IPS-NIHi7 (cell line): ENCODE measurements at regions not wholly inside any gene's neighbourhood (a gene's known extent, or its start where the extent isn't known, plus 50 kb on each side); places are given as distances from the start of the nearest gene placed in this dataset.

Experiments
- DNase-seq: peaks from one replicate; pipeline ENCODE4 v3.0.0; 2012; ENCODE audit warnings: mixed read lengths; ENCODE audit errors: extremely low spot score

DNA sequence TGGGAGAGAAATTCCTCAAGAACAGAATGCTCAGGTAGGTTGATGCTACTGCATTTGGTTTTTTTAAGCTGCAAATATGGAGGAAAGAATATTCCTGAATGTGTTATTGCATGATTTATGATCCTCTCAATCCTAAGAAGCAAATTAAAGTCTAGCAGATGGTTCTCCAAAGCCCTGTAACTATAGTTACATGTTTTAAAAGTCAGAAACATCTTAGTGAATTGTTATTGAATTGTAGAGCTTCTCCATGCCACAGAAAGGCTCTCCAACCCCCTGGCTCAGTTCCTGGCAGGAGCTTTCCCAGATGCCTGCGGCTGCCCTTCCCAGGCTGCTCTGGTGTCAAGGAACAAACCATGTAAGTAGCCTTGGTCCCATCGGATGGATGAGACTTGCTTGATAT, 227.8 kb upstream of the GATB start:
- DNase-seq, result no peak

GRCh38 chr4:151987606-151988005, 226.8 kb upstream of the GATB start:
- no peak for DNase-seq

DNA sequence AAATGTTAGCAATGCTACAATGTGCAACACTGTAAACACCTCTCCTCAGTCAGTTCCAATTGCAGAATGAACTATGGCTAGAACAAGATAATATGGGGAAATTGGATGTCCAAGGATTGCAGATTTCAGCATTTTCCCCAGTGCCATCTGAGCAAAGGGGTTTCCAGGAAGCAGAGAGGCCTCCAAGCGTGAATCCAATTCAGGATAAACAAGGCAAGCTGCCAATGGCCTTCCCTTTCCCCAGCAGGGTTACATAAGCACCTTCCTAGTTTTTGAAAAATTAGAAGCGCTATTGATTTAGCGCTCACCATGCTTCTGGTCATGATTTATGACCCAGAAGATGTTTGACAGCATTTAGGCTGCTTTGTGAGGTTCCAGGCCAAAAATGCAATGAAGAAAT, 223.0 kb upstream of the GATB start:
- DNase-seq, result no peak

GRCh38 chr4:151979819-151980218, 219.0 kb upstream of the GATB start:
- DNase-seq, result no peak

DNA sequence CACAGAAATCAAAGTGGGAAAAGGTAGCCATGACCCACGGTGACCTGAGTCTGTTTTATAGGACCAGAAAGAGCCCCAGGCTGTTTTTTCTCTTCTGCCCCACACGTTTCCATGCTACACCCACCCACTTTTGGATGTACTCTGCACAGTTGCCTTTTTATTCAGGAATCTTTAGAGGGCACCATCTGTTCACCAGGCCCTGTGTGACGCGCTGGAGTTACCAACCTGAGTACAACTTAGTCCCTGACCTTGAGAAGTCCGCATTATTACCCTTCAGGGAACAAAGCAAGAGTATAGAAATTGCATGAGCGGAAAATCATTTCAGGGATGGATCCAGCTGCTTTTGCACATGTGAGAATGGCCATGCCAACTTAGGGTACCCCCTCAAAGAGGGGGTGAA, 207.8 kb upstream of the GATB start:
- no peak for DNase-seq

- DNase-seq, result no peak
Measured at GRCh38 chr4:151967074-151967473, 206.3 kb upstream of the GATB start.

DNA sequence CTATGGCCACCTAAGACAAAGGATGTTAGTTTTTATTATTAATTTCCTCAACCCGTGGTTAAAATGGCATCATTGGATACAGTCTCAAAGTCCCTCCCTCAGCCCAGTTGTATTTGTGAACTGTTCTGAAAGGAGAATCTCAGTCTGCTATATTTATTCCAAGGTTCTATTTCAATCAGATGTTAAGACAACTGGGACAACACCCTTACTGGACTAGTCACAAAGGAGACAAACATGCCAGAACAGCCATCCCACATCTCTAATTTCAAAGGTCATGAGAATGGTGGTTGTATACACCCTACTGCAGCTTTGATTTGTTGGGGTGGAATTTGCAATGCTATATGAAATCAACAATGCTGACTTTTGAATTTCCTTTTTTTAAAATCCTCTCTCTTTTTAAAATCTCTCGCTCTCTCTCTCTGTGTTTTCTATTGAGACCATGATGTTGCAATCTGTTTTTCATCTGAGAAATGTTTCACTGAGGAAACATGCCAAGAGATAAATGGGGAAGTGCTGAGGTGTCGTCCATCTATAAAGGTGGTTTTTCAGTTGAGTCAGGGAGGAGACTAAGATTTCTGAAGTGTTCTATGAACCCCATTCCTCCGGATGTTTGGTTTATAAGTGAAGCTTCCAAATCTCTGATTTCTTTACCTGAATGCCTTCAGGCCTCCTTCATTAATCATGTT, 201.5 kb upstream of the GATB start:
- DNase-seq, result no peak

- DNase-seq, result no peak
Measured at GRCh38 chr4:151961456-151961855, 200.6 kb upstream of the GATB start.

- no peak for DNase-seq
Measured at GRCh38 chr4:151960449-151961230, 199.8 kb upstream of the GATB start.

DNA sequence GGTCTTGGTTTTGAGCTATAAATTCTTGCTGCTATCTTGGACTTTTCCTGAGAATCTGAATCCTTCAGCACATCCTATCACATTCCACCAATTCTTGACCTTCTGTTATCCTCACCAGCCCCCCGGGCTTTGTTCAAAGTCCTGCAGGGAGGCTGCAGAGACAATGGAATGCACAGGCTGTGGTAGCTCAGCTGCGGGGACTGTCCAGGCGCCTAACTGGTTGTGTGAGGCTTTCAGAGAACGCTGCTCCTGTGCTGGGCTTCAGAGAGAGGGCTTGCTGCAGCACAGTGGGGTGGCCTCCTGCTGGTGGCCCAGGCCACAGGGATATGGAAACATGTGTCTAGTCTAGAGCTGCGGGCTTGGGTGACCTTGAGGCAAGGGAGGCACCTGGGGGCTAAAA, 196.3 kb upstream of the GATB start:
- peak; percentile 73 for DNase-seq

DNA sequence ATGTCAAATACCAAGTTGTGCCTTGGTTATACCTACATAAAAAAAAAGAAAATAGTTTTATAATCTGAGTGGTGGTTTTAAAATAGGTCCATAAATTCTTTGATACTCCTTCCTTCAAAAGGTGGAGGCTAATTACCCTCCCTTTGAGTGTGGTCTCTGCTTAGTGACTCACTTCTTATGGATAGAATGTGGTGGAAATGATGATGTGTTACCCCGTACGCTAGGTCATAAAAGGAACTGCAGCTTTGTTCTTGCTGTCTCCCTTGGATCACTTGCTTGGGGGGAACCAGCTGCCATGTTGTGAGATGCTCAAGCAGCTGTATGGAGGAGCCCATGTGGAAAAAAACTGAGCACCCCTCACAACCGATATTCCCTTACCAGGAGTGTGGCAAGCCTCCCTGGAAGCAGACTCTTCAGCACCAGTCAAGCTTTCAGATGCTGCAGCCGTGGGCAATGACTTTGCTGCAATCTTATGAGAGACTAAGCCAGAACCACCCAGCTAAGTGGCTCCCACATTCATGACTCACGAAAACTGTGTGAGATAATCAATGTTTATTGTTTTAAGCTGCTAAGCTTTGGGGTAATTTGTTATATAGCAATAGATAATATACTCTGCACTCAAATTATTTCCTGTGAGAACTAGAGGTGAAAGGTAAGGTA, 195.0 kb upstream of the GATB start:
- no peak for DNase-seq

DNA sequence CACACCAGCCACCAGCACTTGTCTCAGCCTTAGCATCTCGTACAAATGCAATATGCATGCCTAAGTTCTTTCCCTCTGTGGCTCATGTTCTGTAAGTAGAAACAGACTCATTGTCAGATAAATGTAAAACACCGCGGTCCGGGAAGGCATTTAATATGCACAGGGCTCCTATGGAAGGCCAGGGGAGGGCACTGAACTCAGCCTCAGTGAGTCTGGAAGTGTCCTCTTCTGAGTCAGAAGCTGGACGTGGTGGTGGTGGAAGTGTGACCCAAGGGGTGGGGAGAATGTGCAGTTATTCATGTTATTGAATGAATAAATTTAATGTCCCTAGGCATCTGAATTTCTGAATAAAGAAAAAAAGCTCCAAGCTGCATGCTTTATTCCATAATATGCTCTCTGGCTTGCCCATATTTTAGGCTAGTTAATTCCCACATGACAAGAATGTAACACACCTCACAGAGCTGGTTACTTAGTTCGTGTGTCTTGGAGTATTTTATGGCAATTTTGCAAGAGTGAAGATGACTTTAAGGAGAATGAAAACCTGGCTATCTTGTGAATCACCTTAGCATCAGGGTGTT, 193.1 kb upstream of the GATB start:
- DNase-seq, result no peak

DNA sequence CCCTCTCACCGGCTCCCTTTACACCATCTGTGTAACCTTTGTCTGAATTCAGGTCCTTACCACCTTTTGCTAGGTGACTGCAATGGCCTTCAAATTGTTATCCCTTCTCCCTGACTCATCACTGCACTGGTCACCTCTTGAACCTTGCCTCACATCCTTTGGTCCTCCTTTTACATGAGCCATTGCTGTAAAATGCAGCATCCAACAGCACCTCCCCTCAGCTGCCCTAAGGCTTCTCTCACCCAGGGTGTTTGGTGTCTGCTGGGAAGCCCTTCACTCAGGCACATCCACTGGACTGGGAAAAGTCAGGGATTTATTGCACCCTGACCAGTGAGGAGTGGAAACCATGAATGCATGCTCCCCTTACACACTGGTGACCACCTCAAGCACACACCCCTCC, 192.5 kb upstream of the GATB start:
- no peak for DNase-seq

- DNase-seq, result no peak
Measured at GRCh38 chr4:151952711-151953254, 192.0 kb upstream of the GATB start.

DNA sequence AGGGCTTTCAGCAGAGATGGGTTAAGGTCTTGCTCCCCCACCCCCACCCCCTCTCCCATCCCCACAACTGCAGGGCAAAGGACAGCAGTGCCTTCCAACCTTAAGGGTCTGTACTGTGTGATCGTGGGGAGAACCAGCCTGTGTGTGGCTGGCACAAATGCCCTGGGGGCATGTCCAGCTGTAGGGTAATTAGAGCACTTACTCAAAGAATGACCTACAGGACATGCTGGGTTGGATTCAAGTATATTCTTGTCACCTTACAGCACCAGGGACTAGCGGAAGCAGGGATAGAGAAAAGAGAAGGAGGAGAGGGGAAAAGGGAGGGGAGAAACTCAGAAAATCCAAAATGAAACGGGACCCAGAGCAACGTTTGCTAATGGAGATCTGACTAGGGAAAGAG, 191.3 kb upstream of the GATB start:
- no peak for DNase-seq

GRCh38 chr4:151951671-151952050, 190.9 kb upstream of the GATB start:
- no peak for DNase-seq

- no peak for DNase-seq
Measured at GRCh38 chr4:151950993-151951670, 190.3 kb upstream of the GATB start.

DNA sequence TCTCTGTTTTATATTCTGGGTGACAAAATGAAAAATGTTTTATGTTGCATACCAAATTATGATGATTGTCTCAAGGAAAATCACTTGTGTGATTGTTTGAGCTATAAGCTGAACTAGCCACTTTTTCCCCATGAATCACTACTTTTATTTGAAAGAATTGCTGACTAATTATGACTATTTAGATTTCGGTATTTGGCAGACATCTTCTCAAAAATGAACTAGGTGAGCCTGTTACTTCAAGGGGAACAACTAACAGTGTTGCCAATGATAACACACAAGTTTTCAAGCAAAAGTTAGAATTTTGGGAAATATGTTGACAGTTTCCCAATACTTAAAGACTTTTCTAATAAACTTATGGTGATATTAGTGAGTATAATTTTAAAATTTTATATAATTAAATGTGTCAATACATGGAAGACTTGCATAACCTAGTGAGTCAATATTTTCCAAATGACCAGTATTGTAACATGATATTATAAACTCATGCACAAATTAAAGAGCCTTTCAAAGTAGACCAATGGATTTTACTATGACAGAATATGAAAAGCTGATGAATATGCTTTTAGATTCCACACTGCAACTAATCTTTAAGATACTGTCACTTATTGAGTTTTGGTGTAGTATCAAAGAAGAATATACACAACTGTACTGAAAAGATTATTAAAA, 187.7 kb upstream of the GATB start:
- DNase-seq, result no peak

DNA sequence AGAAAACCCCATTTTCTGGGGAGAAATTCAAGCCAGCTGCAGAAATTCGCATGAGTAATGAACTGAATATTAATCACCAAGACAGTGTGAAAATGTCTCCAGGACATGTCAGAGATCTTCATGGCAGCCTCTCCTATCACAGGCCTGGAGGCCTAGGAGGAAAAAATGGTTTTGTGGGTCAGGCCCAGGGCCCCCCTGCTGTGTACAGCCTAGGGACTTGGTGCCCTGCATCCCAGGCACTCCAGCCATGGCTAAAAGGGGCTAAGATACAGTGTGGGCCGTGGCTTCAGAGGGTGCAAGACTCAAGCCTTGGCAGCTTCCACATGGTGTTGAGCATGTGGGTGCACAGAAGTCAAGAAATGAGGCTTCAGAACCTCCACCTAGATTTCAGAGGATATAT, 185.9 kb upstream of the GATB start:
- DNase-seq, result no peak

DNA sequence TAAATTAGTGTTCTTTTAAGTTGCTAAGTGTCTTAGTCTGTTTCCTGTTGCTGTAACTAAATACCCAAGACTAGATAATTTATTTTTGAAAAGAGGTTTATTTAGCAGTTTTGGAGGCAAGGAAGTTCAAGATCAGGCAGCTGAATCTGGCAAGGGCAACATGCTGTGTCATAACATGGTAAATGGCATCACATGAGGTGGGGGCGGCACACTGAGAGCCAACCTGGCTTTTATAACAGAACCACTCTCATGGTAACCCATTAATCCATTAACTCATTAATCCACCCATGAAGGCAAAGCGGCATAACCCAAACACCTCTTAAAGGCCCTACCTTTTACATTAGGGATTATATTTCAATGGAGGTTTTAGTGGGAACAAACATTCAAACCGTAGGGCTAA, 182.2 kb upstream of the GATB start:
- no peak for DNase-seq

DNA sequence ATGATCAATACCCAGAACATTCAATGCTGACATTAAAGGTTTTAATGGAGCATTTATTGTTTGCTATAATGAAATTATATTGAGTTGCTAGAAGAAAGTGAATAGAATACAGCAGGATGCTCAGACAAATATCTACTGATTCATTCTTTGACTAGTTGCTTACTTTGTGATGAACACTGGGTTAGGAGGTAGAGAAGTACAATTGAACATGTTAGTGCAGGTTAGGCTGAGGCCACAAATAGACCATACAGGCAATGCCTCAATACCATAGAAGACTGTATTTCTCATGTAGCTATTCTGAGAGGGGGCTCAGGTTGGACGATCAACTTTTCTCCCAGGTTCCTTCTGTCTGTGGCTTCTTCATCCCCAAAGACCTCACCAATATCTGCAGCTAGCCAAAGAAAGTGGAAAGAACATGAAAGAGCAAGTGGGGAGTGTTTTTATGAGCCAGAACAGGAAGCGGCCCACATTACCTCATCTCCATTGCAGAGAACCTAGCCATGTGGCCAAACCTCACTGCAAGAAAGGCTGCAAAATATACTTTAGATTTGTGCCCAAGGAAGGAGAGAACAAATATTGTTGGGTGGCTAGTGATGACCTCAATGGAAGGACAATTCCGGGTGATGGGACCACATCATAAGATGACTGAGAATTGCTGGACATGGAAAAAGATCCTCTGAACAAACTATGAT, 180.3 kb upstream of the GATB start:
- DNase-seq, result no peak
